ENCODE measurements at regions not wholly inside any gene's neighbourhood (a gene's known extent, or its start where the extent isn't known, plus 50 kb on each side); places are given as distances from the start of the nearest gene placed in this dataset.
"Not testable (repeated sequence)": the region's sequence is repeated elsewhere in the genome, so short reads cannot be mapped to it uniquely, and the experiment has no call there.

GRCh38 chr7:116410694-116411093 is 88.8 kb upstream of the CAV2 start:
- not testable (repeated sequence) for FAIRE-seq; DNase-seq (ENCODE audit: low spot score in 2 of 2)

DNA sequence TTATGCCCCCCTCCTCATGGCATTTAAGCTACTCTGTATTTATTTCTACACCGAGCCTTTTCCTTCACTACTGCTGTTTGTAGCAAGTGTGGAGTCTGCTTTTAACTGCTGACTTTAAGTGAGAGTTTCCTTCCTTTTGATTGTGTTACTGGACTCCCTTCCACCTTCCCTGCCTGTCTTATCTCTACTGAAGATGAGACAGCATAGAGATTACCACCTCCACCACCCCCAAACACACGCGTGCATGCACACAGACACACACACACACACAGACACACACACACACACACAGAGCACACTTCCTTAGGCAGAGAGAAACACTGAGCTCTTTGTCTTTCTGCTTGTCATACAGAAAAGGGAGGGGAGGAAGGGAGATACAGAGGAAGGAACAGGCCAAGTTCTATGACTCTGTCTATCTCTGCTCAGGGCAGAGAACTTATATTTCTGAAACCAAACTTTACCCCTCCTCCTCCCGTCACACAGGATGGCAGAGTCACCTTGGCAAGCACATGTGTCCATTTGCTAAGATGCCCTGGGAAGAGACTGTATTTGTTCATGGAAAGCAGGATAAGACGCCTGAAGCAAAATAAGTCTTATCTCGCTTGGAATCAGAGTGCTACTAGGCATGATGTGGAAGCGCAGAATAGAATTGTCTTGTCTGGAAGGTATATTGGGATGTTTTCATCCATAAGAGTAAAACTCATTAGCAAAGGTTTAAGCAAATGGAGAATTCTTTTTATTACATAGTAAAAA is 81.8 kb upstream of the CAV2 start:
- DNase-seq (ENCODE audit: low spot score in 2 of 2) (no peak), FAIRE-seq (no peak)

DNA sequence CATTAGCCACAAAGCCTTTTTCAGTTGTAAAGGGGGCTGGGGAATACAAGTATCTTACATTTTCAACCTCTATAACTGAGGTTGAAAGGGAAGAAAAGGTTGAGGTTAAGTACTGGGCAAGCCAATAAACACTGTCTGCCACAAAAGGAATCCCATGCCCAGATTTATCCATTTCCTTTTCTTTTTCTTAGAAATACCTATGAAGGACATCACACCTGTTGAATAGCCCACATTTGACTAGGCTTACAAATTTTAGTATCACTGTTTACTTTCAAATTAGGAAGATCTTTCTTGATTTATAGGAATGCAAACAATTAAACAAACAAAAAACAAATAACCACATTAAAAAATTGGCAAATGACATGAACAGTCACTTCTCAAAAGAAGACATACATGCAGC is 81.0 kb upstream of the CAV2 start:
- FAIRE-seq: no peak
- DNase-seq (ENCODE audit: low spot score in 2 of 2): no peak

- DNase-seq (ENCODE audit: low spot score in 2 of 2) (no peak), FAIRE-seq (no peak)
Measured at GRCh38 chr7:116420003-116420402, 79.5 kb upstream of the CAV2 start.

DNA sequence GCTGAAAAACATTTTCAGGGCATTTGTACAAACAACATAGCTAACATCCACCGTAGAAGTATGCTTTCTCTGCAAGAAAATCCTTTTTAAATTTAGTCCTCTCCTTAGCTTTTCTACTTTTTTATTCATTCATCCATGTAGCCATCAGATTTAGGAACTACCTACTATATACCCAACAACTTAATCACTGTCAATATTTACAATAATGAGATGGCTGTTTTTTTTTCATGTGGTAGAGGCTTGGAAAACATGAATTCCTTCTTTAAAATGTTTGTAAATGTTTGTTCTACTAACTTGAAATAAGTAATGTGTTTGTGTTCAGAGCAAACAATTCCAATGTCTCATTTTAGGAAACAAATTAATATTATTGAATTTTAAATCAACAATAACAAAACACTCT is 78.2 kb upstream of the CAV2 start:
- no peak for DNase-seq (ENCODE audit: low spot score in 2 of 2)
- no peak for FAIRE-seq

DNA sequence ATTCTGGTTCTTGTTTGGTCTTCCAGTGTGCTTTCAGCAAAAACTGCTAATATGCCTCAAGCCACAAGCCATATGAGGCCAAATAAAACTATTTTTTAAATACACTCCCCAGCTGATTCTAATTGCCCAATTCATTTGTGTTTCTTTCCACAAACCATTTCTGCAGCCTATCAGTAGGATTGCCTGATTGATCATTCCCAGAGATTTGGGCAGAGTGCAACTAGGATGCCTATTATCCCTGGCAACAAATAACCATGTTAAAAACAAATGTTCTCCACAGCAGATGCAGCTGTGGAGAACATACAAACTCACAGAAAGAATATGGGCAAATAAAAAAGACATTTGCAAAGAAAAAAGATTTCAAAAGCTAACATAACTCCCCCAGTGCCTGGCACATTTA is 76.9 kb upstream of the CAV2 start:
- FAIRE-seq: no peak
- DNase-seq (ENCODE audit: low spot score in 2 of 2): no peak

DNA sequence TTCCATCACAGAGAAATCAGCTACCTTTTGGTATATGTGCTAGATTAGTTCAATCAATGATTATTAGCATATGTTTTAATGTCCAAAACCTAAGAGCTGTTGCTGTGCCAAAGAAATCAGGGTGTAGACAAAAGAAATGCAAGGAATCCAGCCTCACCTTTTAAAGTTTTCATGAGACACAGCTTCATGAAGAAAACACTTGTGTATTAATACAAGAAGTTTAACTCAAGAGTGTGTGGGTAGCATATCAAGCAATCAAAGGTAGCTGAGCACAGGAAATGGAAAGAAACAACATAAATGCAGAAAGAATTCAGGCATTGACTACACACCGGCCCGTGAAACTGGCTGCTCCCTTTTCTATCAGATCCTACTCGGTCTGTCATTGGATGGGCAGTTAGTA is 76.0 kb upstream of the CAV2 start:
- DNase-seq (ENCODE audit: low spot score in 2 of 2) (no peak), FAIRE-seq (no peak)

- no peak for FAIRE-seq
- DNase-seq (ENCODE audit: low spot score in 2 of 2): no peak
Measured at GRCh38 chr7:116425647-116426209, 73.8 kb upstream of the CAV2 start.

DNA sequence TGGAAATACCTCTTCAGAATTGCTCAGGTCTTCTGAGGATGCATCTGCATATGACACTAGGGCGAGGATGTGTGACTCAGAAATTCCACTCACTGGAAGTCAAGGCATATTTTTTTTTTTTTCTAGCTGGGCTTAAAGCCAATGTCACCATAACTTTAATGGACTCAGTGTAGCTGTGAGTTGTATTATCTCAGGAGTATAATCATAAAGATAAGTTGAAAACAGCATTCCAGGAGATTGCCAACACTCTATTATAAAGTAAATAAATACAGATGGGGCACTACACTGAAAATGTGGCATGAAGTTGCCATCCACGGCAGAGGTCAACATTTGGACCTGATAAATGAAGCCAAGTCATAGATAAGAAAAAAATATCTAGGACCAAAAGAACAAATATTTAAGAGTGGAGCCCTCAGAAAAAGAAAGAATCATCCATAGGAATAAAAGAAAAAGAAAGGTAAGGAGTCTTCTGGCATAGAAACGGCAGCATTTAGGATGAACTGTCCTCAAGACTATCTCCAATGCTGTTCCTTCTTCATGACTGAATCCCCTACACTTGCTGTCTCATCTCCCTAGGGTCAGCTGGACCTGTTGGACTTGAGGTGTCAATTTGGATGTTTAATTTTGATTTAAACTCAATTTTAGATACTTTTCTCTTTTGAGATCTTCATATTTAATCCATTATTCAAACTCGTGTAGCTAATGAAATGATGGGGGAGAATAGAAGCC is 72.9 kb upstream of the CAV2 start:
- DNase-seq (ENCODE audit: low spot score in 2 of 2): no peak
- FAIRE-seq: no peak

- DNase-seq (ENCODE audit: low spot score in 2 of 2) (no peak), FAIRE-seq (no peak)
Measured at GRCh38 chr7:116429986-116430619, 69.4 kb upstream of the CAV2 start.

DNA sequence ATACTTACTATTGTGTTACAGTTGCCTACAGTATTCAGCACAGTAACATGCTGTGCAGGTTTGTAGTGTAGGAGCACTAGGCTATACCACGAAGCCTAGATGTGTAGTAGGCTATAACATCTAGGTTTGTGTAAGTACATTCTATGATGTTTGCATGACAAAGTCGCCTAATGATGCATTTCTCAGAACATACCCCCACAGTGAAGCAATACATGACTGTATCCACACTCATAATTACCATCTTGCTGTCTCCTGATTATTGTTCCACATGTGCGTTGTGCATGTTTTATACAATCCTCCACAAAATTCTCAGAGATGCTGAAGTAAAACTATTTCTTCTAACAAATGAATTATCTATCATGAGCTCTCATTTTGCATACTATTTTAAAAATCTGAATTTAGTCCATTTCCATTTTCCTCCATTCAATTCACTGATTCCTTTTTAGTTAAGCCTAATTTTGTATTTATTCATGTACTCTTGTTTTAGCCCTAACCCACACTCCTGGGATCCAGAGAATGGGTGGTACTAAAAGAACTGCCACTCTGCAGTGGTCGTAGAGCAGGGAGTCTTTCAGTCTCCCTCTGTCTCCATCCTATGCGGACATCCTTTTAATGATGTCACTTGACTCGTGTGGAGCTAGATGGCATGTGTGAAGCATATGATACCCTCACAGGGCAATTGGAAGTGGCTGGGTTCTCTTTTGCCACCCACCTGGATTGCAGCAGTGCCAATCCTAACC is 67.6 kb upstream of the CAV2 start:
- no peak for DNase-seq (ENCODE audit: low spot score in 2 of 2)
- no peak for FAIRE-seq

GRCh38 chr7:116432527-116432916 is 67.0 kb upstream of the CAV2 start:
- no peak for FAIRE-seq
- no peak for DNase-seq (ENCODE audit: low spot score in 2 of 2)

GRCh38 chr7:116433246-116433645 is 66.3 kb upstream of the CAV2 start:
- DNase-seq (ENCODE audit: low spot score in 2 of 2) (no peak), FAIRE-seq (no peak)

- FAIRE-seq (no peak), DNase-seq (ENCODE audit: low spot score in 2 of 2) (no peak)
Measured at GRCh38 chr7:116434820-116435341, 64.7 kb upstream of the CAV2 start.

DNA sequence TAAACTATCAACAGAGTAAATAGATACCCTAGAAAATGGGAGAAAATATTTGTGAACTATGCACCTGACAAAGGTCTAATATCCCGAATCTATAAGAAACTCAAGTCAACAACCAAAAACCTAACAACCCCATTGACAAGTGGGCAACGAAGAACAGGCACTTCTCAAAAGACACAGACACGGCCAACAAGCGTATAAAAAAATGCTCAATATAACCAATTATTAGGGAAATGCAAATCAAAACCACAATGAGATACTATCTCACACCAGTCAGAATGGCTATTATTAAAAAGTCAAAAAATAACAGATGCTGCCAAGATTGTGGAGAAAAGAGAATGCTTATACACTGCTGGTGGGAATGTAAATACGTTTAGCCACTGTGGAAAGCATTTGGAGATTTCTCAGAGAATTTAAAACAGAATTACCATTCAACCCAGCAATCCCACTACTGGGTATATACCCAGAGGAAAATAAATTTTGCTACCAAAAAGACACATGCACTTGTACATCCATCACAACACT is 63.2 kb upstream of the CAV2 start:
- no peak for FAIRE-seq
- no peak for DNase-seq (ENCODE audit: low spot score in 2 of 2)

DNA sequence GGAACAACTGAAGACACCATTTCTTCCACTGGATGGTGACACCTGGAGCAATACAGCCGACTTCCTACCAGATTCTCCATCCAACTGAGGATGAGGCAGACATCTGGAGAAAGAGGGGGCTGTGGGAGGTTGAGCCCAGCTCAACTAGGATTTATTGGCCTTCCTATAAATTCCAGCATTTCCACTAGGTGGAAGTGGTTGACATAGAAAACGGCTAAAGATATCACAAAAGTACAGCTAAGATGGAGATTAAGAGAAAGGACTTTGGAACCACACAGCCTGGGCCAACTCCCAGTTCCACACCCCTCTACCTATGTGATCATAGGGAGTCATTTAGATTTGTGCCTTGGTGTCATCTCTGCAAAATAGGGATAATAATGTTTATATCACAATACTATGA is 61.3 kb upstream of the CAV2 start:
- DNase-seq (ENCODE audit: low spot score in 2 of 2) (no peak), FAIRE-seq (no peak)

DNA sequence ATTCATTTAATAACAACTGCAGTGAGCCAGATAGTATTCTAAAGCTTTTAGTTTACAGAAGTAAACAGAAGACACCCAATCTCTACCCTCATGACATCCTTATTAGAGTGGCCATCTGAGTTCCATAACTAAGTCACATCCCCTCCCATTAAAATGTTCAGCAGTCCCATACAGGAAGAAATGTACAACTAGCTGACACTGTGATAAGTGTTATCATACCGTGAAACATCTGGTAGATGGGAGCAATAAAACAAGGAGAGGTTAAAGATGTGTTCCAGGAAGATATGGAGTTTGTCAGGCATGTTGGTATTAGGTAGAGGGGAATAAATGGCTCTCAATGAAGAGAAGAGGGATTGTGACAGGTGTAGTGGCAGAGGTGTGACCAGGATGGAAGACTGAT is 60.5 kb upstream of the CAV2 start:
- DNase-seq (ENCODE audit: low spot score in 2 of 2) (no peak), FAIRE-seq (no peak)

DNA sequence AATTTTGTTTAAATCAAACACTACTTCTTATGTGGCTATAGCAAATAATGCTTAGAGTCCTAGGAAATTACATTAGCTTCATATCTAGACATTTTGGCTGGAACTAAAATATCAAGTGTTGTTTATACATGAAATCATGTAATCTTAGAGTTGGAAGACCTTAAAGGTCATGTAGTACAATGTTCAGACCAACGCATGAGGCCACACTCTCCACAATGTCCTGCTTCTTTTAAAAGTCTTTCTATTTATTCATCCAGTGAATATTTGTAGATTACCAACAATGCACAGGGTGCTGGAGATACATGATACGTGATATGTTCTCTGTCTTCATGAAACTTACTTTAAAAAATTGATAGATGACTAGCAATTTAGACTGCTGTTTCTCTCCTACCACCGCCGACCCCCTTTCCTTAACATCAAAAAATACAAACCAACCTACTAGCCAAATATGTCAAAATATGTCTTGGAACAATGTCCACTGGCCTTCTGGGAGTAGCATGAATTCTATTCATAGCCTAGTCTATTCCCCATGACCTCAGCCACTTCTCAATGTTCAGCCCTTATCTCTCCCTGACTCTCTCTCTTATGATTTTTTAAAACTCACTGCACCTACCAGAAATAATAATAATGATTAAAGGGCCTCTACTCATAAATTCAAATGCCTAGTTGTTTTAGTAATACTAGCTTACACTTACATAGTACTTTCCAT is 59.5 kb upstream of the CAV2 start:
- DNase-seq (ENCODE audit: low spot score in 2 of 2) (no peak), FAIRE-seq (no peak)

GRCh38 chr7:116441534-116441933 is 58.0 kb upstream of the CAV2 start:
- no peak for FAIRE-seq
- no peak for DNase-seq (ENCODE audit: low spot score in 2 of 2)

DNA sequence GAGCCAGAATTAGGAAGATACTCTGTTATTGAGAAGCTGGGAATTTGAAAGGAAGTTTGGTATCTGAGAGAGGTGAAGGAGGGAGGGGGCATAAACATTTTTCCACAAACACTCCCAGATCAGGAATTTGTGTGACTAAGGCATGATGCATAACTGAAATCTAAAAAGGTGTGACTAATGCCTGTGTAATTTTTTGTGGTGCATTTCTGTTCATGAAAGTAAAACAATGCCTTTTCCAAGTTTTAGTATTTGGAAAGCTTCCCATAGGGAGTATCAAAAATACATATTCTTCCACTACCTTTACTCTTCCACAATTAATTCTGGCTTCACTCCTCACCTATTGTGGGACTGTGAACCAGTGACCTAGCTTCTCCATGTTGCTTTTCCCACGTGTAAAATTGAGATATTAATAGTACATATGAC is 56.4 kb upstream of the CAV2 start:
- DNase-seq (ENCODE audit: low spot score in 2 of 2) (no peak), FAIRE-seq (no peak)
